GM12891 (cell line): ENCODE measurements at regions not wholly inside any gene's neighbourhood (a gene's known extent, or its start where the extent isn't known, plus 50 kb on each side); places are given as distances from the start of the nearest gene placed in this dataset.

Experiments used
- DNase-seq: peaks from one replicate; pipeline ENCODE4 v3.0.0; 2011; ENCODE audit warnings: low spot score; ENCODE audit not compliant: insufficient read length
- FAIRE-seq: peaks from 2 replicates; lab custom pipeline; 2011; peaks lifted over from hg19 to GRCh38; lab: Jason Lieb, UNC
- PAX5 ChIP-seq: IDR thresholded peaks from 2 replicates; pipeline ENCODE4 v1.6.1; 2011; ENCODE audit warnings: low read length, moderate library complexity, mild to moderate bottlenecking; ENCODE audit not compliant: insufficient read depth, severe bottlenecking
- POLR2A ChIP-seq: IDR thresholded peaks from 2 replicates; pipeline ENCODE4 v1.6.1; 2011; ENCODE audit warnings: low read depth, low read length, control low read depth
- POLR2AphosphoS5 ChIP-seq: IDR thresholded peaks from 2 replicates; pipeline ENCODE4 v1.6.1; 2011; ENCODE audit warnings: low read depth, low read length, control low read depth
- POU2F2 ChIP-seq: IDR thresholded peaks from 2 replicates; pipeline ENCODE4 v1.6.1; 2011; ENCODE audit warnings: low read depth, mild to moderate bottlenecking, control low read depth, low read length, moderate library complexity
- SPI1 ChIP-seq: IDR thresholded peaks from 2 replicates; pipeline ENCODE4 v1.6.1; 2011; ENCODE audit warnings: low read depth, low read length, control low read depth
- TAF1 ChIP-seq: IDR thresholded peaks from 2 replicates; pipeline ENCODE4 v1.6.1; 2011; ENCODE audit warnings: low read depth, low read length, control low read depth

DNA sequence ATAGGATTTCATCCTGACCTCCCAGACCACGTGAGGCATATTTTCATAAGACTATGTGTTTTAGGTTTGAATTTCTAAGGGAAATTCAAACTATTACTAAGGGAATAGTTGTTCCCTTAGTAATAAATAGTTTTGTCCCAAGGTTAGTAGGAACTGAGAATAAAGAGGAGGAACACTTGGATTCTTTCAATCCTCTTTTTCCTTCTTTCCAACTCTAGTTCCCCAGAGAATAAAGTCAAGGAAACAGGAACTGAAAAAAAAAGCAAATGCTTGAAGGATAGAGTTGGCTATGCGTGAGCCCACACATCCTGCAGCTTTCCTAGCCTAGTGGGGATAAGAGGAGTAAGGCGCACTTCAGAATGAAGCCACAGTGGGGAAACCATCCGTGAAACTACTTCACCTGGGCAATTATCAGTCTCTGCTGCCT lies 312.1 kb upstream of the TGFBR2 start:
- TF ChIP-seq POLR2A: no peak
- TF ChIP-seq POLR2AphosphoS5: no peak
- TF ChIP-seq POU2F2: no peak
- no peak for TF ChIP-seq PAX5
- no peak for TF ChIP-seq SPI1
- FAIRE-seq (no peak), DNase-seq (no peak)

DNA sequence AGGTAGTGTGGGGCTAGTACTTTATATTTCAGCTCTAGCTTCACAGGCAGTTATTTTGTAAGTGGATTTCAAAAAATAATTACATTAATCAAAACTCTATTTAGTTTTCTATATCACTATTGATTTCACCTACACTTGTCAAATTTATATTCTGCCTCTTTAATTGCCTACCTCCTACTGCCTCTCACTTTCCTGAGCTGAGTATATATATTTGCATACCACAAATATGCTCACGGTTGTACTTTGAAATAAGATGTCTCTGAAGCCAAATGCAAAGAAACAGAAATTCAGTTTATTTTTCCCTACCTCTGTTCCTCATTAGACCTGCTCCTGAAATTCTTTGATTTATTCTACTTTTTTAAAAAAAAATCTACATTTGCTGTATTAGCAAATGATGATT lies 309.3 kb upstream of the TGFBR2 start:
- TF ChIP-seq SPI1: no peak
- FAIRE-seq (no peak), DNase-seq (no peak)

DNA sequence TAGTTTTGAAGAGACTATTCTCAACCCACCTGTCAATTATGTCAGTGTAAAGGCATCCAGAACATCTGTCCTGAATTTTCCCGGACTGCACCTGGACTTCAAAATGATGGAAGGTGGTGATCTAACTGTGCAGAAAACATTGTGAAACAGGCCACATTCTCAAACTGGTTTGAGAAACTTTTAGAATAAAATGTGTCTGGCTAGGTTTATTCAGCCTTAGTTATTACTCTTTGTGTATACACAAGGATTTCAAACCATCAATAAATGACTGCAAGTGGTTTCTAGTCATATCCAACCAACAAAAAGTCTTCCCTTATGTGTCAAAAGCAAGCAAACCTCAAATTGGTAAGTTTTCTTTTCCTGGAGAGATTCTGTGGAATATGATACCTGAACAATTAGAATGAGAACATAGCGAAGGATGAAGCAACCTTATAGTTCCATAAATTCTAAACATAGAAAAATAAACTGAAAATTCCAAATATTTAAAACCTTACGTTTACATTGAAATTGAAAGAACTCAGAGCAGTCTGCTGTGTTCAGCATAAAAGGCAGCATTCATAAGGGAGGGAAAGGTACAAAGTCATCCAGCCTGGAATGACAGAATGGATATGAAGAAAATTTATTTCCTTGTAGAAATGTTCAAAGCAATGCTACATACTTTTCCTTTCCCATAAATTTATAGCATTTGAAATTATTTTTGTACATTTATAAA lies 306.6 kb upstream of the TGFBR2 start:
- DNase-seq (no peak), FAIRE-seq (no peak)
- no peak for TF ChIP-seq POLR2A
- TF ChIP-seq TAF1: no peak
- no peak for TF ChIP-seq POU2F2
- no peak for TF ChIP-seq SPI1
- TF ChIP-seq POLR2AphosphoS5: no peak
- no peak for TF ChIP-seq PAX5

GRCh38 chr3:30300809-30301208 lies 305.6 kb upstream of the TGFBR2 start:
- DNase-seq (no peak), FAIRE-seq (no peak)
- TF ChIP-seq POLR2A: no peak
- no peak for TF ChIP-seq SPI1
- TF ChIP-seq PAX5: no peak
- TF ChIP-seq TAF1: no peak
- TF ChIP-seq POU2F2: no peak
- no peak for TF ChIP-seq POLR2AphosphoS5

DNA sequence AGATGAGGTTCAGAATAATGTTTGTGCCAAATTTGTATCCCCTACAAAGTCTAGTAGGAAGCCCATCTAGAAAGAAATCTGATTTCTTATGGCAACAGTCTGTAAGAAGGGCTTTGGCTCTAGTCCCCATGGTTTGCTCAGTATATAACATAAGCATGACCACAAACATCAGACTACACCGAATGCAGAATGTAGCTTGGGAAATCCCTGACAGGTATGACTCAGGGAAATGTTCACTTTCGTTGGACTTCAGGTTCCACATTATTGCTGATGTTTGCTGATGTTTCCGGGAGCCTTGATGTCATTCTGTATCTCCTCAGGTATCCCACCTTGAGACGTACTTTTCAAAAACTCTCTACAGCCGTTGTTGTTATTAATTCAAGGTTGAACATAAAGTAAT lies 304.4 kb upstream of the TGFBR2 start:
- FAIRE-seq (no peak), DNase-seq (no peak)
- TF ChIP-seq PAX5 (no peak), POLR2A (no peak), SPI1 (no peak), POU2F2 (no peak), POLR2AphosphoS5 (no peak), TAF1 (no peak)

DNA sequence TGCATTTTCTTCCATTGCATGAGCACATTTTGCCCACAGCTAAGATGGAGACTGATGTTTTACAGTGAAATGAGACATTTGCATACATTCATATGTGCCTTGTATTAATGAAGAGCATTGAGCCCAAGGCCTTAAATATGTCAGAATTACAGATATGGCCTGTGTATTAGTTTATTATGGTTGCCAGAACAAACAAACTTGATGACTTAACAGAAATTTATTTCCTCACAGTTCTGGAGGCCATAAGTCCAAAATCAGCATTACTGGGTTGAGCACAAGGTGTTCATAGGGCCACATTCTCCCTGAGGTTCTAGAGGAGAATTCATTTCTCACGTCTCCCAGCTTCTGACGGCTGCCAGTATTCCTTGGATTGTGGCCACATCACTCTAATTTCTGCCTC lies 302.6 kb upstream of the TGFBR2 start:
- DNase-seq: no peak
- no peak for FAIRE-seq
- no peak for TF ChIP-seq SPI1
- no peak for TF ChIP-seq POLR2AphosphoS5
- no peak for TF ChIP-seq POU2F2
- no peak for TF ChIP-seq PAX5
- no peak for TF ChIP-seq POLR2A
- no peak for TF ChIP-seq TAF1

- no peak for TF ChIP-seq POU2F2
- TF ChIP-seq PAX5: no peak
- no peak for TF ChIP-seq TAF1
- no peak for TF ChIP-seq POLR2A
- no peak for TF ChIP-seq SPI1
- TF ChIP-seq POLR2AphosphoS5: no peak
- no peak for FAIRE-seq
- DNase-seq: no peak
Measured at GRCh38 chr3:30305021-30305420, 301.4 kb upstream of the TGFBR2 start.

- no peak for DNase-seq
- FAIRE-seq: no peak
- TF ChIP-seq POLR2A (no peak), TAF1 (no peak), POLR2AphosphoS5 (no peak), POU2F2 (no peak), PAX5 (no peak), SPI1 (no peak)
Measured at GRCh38 chr3:30306896-30307295, 299.5 kb upstream of the TGFBR2 start.

DNA sequence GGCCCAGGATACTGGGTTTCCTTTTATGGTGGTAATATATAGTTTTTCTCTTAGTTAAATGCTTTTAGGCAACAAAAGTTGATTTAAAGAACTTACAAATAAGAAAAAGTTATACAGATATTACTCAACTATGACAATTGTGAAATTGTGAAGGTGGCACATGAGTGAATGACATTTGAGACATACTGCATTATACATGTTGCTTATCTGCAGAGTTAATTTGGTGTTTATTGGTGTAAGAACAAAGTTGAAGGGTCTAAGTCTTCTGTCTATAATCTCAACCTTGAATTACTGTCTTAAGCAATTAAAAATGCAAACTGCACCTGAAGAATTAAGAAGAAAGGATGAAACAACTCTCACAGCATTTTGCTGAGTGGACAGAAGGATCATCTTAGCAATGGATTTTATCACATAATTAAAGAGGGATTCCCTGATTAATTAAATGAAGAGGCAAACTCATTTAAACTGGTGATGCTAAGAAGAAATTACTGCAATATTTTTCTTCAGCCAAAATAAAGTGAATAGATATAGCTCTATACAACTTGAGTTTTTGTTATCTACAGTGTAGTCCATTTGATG lies 298.9 kb upstream of the TGFBR2 start:
- FAIRE-seq (no peak), DNase-seq (no peak)
- no peak for TF ChIP-seq SPI1
- no peak for TF ChIP-seq TAF1
- no peak for TF ChIP-seq POLR2A
- TF ChIP-seq POLR2AphosphoS5: no peak
- TF ChIP-seq PAX5: no peak
- TF ChIP-seq POU2F2: no peak
